H9 (cell line): ENCODE measurements at regions not wholly inside any gene's neighbourhood (a gene's known extent, or its start where the extent isn't known, plus 50 kb on each side); places are given as distances from the start of the nearest gene placed in this dataset.

Source experiments
- DNase-seq: peaks from one replicate; pipeline ENCODE4 v3.0.0-alpha.2; 2017
- H2AFZ ChIP-seq: one replicate; pipeline ENCODE4 v1.6.1; 2013; ENCODE audit warnings: mild to moderate bottlenecking, low read length, control low read depth, moderate library complexity
- H2AK5ac ChIP-seq: 2 replicates; pipeline ENCODE4 v1.6.1; 2013; ENCODE audit warnings: low read length, control low read depth, mixed read lengths; ENCODE audit not compliant: insufficient read length
- H2BK120ac ChIP-seq: one replicate; pipeline ENCODE4 v1.6.1; 2013; ENCODE audit warnings: low read depth, mild to moderate bottlenecking, low read length, control low read depth, inconsistent platforms; ENCODE audit not compliant: poor library complexity, severe bottlenecking
- H2BK12ac ChIP-seq: 2 replicates; pipeline ENCODE4 v1.6.1; 2013; ENCODE audit warnings: low read length, control low read depth, mixed read lengths, low read depth; ENCODE audit not compliant: insufficient read length
- H2BK15ac ChIP-seq: 2 replicates; pipeline ENCODE4 v1.6.1; 2013; ENCODE audit warnings: low read depth, low read length, control low read depth
- H2BK20ac ChIP-seq: one replicate; pipeline ENCODE4 v1.6.1; 2013; ENCODE audit warnings: low read depth, mild to moderate bottlenecking, low read length, control low read depth, inconsistent platforms; ENCODE audit not compliant: poor library complexity, severe bottlenecking
- H2BK5ac ChIP-seq: 2 replicates; pipeline ENCODE4 v1.6.1; 2013; ENCODE audit warnings: low read length, control low read depth, mixed read lengths; ENCODE audit not compliant: insufficient read length
- H3K14ac ChIP-seq: 2 replicates; pipeline ENCODE4 v1.6.1; 2013; ENCODE audit warnings: low read length, control low read depth; ENCODE audit not compliant: insufficient read depth
- H3K18ac ChIP-seq: 2 replicates; pipeline ENCODE4 v1.6.1; 2013; ENCODE audit warnings: low read depth, mild to moderate bottlenecking, mixed read lengths, low read length, control low read depth; ENCODE audit not compliant: insufficient read length
- H3K23ac ChIP-seq: 2 replicates; pipeline ENCODE4 v1.6.1; 2013; ENCODE audit warnings: low read length, control low read depth, mixed read lengths, low read depth; ENCODE audit not compliant: insufficient read length
- H3K23me2 ChIP-seq: 2 replicates; pipeline ENCODE4 v1.6.1; 2013; ENCODE audit warnings: low read depth, mild to moderate bottlenecking, mixed read lengths, low read length, control low read depth; ENCODE audit not compliant: insufficient read length, poor library complexity, severe bottlenecking
- H3K27ac ChIP-seq: 2 replicates; pipeline ENCODE4 v1.5.1; 2013; ENCODE audit warnings: low read length, control low read depth, mixed read lengths, low read depth; ENCODE audit not compliant: insufficient read length
- H3K27me3 ChIP-seq: 2 replicates; pipeline ENCODE4 v1.6.1; 2013; ENCODE audit warnings: low read length, control low read depth, inconsistent platforms; ENCODE audit not compliant: insufficient read depth
- H3K4ac ChIP-seq: 2 replicates; pipeline ENCODE4 v1.6.1; 2013; ENCODE audit warnings: low read depth, mild to moderate bottlenecking, control low read depth, inconsistent platforms, low read length, moderate library complexity
- H3K4me1 ChIP-seq: 2 replicates; pipeline ENCODE4 v1.6.1; 2013; ENCODE audit warnings: low read length, control low read depth, inconsistent platforms; ENCODE audit not compliant: insufficient read depth
- H3K4me2 ChIP-seq: 2 replicates; pipeline ENCODE4 v1.6.1; 2013; ENCODE audit warnings: low read length, control low read depth, mixed read lengths; ENCODE audit not compliant: insufficient read length, insufficient read depth
- H3K56ac ChIP-seq: 2 replicates; pipeline ENCODE4 v1.6.1; 2013; ENCODE audit warnings: low read depth, mild to moderate bottlenecking, mixed read lengths, low read length, control low read depth; ENCODE audit not compliant: insufficient read length
- H3K79me1 ChIP-seq: 2 replicates; pipeline ENCODE4 v1.6.1; 2013; ENCODE audit warnings: low read depth, mild to moderate bottlenecking, moderate library complexity, low read length, control low read depth, inconsistent platforms; ENCODE audit not compliant: insufficient read depth, poor library complexity, severe bottlenecking
- H3K79me2 ChIP-seq: 2 replicates; pipeline ENCODE4 v1.6.1; 2013; ENCODE audit warnings: low read length, control low read depth, inconsistent platforms; ENCODE audit not compliant: insufficient read depth
- H3K9ac ChIP-seq: 2 replicates; pipeline ENCODE4 v1.6.1; 2013; ENCODE audit warnings: low read length, control low read depth, mixed read lengths; ENCODE audit not compliant: insufficient read length; ENCODE audit errors: extremely low read depth
- H3K9me3 ChIP-seq: one replicate; pipeline ENCODE4 v1.6.1; 2013; ENCODE audit warnings: low read depth, low read length, inconsistent platforms; ENCODE audit not compliant: control insufficient read depth
- H3T11ph ChIP-seq: one replicate; pipeline ENCODE4 v1.6.1; 2013; ENCODE audit warnings: mild to moderate bottlenecking, low read length, control low read depth, inconsistent platforms
- H4K20me1 ChIP-seq: one replicate; pipeline ENCODE4 v1.6.1; 2013; ENCODE audit not compliant: control insufficient read depth, insufficient read length, insufficient read depth
- H4K5ac ChIP-seq: 2 replicates; pipeline ENCODE4 v1.6.1; 2013; ENCODE audit warnings: low read depth, mild to moderate bottlenecking, mixed read lengths, low read length, control low read depth; ENCODE audit not compliant: insufficient read length
- H4K8ac ChIP-seq: replicated peaks from 2 replicates; pipeline ENCODE4 v1.6.1; 2013; ENCODE audit warnings: low read length, control low read depth, mixed read lengths, low read depth; ENCODE audit not compliant: insufficient read length
- H4K91ac ChIP-seq: 2 replicates; pipeline ENCODE4 v1.6.1; 2013; ENCODE audit warnings: low read depth, mild to moderate bottlenecking, moderate library complexity, mixed read lengths, low read length, control low read depth; ENCODE audit not compliant: insufficient read length
- H3K27ac Mint-ChIP-seq, 3 experiments: 2 replicates in 2 of 3; 3 replicates in 1 of 3; pipeline ENCODE4 v1.8.0; 2020 to 2021; ENCODE audit warnings: mixed read lengths in 3 of 3, mild to moderate bottlenecking in 1 of 3, moderate library complexity in 1 of 3
- H3K27me3 Mint-ChIP-seq: 2 replicates; pipeline ENCODE4 v1.8.0; 2021; ENCODE audit warnings: low read depth, mild to moderate bottlenecking, moderate library complexity, mixed read lengths
- H3K36me3 Mint-ChIP-seq, 3 experiments: 2 replicates in 2 of 3; 3 replicates in 1 of 3; pipeline ENCODE4 v1.8.0; 2020 to 2021; ENCODE audit warnings: low read depth in 3 of 3, mixed read lengths in 3 of 3; ENCODE audit not compliant: insufficient read depth in 1 of 3
- H3K4me1 Mint-ChIP-seq, 2 experiments: 2 replicates each; pipeline ENCODE4 v1.8.0; 2020; ENCODE audit warnings: mixed read lengths in 2 of 2
- H3K4me3 Mint-ChIP-seq, 2 experiments: 2 replicates in 1 of 2; 3 replicates in 1 of 2; pipeline ENCODE4 v1.8.0; 2020 to 2021; ENCODE audit warnings: mild to moderate bottlenecking in 2 of 2, mixed read lengths in 2 of 2, moderate library complexity in 1 of 2
- H3K9me3 Mint-ChIP-seq, 2 experiments: 2 replicates in 1 of 2; 3 replicates in 1 of 2; pipeline ENCODE4 v1.8.0; 2020; ENCODE audit warnings: mild to moderate bottlenecking in 2 of 2, mixed read lengths in 2 of 2, moderate library complexity in 1 of 2
- CTCF ChIP-seq: fragments of 200-600 bp; sonication (generic); conservative IDR thresholded peaks from 3 replicates; pipeline ENCODE4 v1.8.0; 2021; ENCODE audit warnings: antibody characterized with exemption, mild to moderate bottlenecking
- WGBS: extraction: QIAGEN DNeasy Blood & Tissue Kit; methylation state at CpG from one replicate; pipeline ENCODE4 v1.1.7; 2013; ENCODE audit warnings: missing lambda C conversion rate, low lambda C conversion rate, mixed read lengths; ENCODE audit not compliant: insufficient read length; ENCODE audit errors: extremely low coverage; 5-methylcytosine and 5-hydroxymethylcytosine counted together

GRCh38 chr5:74174366-74174765, 466.2 kb downstream of the ENC1 start:
- no peaks in the 10 kb centered on the region; a peak in 2 of 7 replicates for H3K36me3 Mint-ChIP-seq
- Histone ChIP-seq H2AK5ac (no peak overlapping the region), H3K23me2 (no peaks in the 10 kb centered on the region), H2BK5ac (no peak overlapping the region), H3K56ac (no peak overlapping the region), H2BK120ac (no peak overlapping the region), H2BK12ac (no peak overlapping the region), H3K79me2 (no peaks in the 10 kb centered on the region), H2BK15ac (no peak overlapping the region), H3K27ac (no peak overlapping the region), H3K9me3 (no peaks in the 10 kb centered on the region), H3T11ph (no peak overlapping the region), H3K14ac (no peak overlapping the region), H3K18ac (no peak overlapping the region), H3K23ac (no peak overlapping the region), H3K79me1 (no peaks in the 10 kb centered on the region), H4K20me1 (no peaks in the 10 kb centered on the region), H4K91ac (no peak overlapping the region), H4K8ac (no peak overlapping the region), H3K27me3 (no peaks in the 10 kb centered on the region), H3K4ac (no peak overlapping the region), H3K4me2 (no peak overlapping the region), H2BK20ac (no peak overlapping the region), H3K4me1 (no peaks in the 10 kb centered on the region; the same call in 1 of the 2 replicates), H4K5ac (no peak overlapping the region), H3K9ac (no peak overlapping the region), H2AFZ (no peak overlapping the region)
- H3K4me3 Mint-ChIP-seq: no peak overlapping the region
- peaks cover 2% of the 10 kb centered on the region; the same call in 1 of the 2 replicates for H3K27me3 Mint-ChIP-seq
- no peak overlapping the region for H3K27ac Mint-ChIP-seq
- H3K4me1 Mint-ChIP-seq: peaks cover 7 to 11% of the 10 kb centered on the region in 2 experiments
- no peak for DNase-seq
- WGBS: no CpG with 5 or more reads among the region's 1 CpG
- TF ChIP-seq CTCF: no peak
- no peaks in the 10 kb centered on the region for H3K9me3 Mint-ChIP-seq
